Liver (tissue), 8 donors: ENCODE measurements at regions not wholly inside any gene's neighbourhood (a gene's known extent, or its start where the extent isn't known, plus 50 kb on each side); places are given as distances from the start of the nearest gene placed in this dataset.

Experiments
- DNase-seq: peaks from one replicate; pipeline ENCODE4 v3.0.0-alpha.2; 2017; ENCODE audit warnings: low spot score
- H3K27ac ChIP-seq, 2 donors: one replicate each; pipeline ENCODE4 v1.7.0; 2013; ENCODE audit warnings: inconsistent platforms in 2 of 2, low read length in 2 of 2, control low read depth in 1 of 2, low read depth in 1 of 2, mild to moderate bottlenecking in 1 of 2
- H3K27me3 ChIP-seq, 4 donors: one replicate each; pipeline versions ENCODE4 v1.6.1 to v1.7.0; 2013; ENCODE audit warnings: low read length in 3 of 4, inconsistent platforms in 1 of 4, mild to moderate bottlenecking in 1 of 4, moderate library complexity in 1 of 4; ENCODE audit not compliant: control insufficient read depth in 4 of 4, insufficient read depth in 4 of 4
- H3K36me3 ChIP-seq, 4 donors: one replicate each; pipeline versions ENCODE4 v1.6.1 to v1.7.0; 2013; ENCODE audit warnings: low read length in 3 of 4, mild to moderate bottlenecking in 3 of 4, low read depth in 1 of 4, moderate library complexity in 1 of 4; ENCODE audit not compliant: control insufficient read depth in 4 of 4, insufficient read depth in 3 of 4
- H3K4me1 ChIP-seq, 4 donors: one replicate each; pipeline versions ENCODE4 v1.6.1 to v1.7.0; 2013; ENCODE audit warnings: low read length in 3 of 4, mild to moderate bottlenecking in 3 of 4, moderate library complexity in 1 of 4; ENCODE audit not compliant: control insufficient read depth in 4 of 4, insufficient read depth in 4 of 4
- H3K4me3 ChIP-seq, 3 donors: one replicate each; pipeline versions ENCODE4 v1.6.1 to v1.7.0; 2013; ENCODE audit warnings: low read length in 3 of 3, control low read depth in 1 of 3, low read depth in 1 of 3, mild to moderate bottlenecking in 1 of 3
- H3K9ac ChIP-seq, 2 donors: one replicate each; pipeline ENCODE4 v1.7.0; 2013; ENCODE audit warnings: low read length in 2 of 2, mild to moderate bottlenecking in 2 of 2, moderate library complexity in 2 of 2, control low read depth in 1 of 2, low read depth in 1 of 2
- H3K9me3 ChIP-seq, 4 donors: one replicate each; pipeline versions ENCODE4 v1.6.1 to v1.7.0; 2013; ENCODE audit warnings: low read length in 3 of 4; ENCODE audit not compliant: control insufficient read depth in 4 of 4
- FOXA1 ChIP-seq: IDR thresholded peaks from 2 replicates; pipeline ENCODE4 v1.6.1; 2016; ENCODE audit warnings: antibody characterized with exemption
- GABPA ChIP-seq, 2 donors: IDR thresholded peaks in 1 of 2; conservative IDR thresholded peaks in 1 of 2; 2 replicates each; pipeline ENCODE4 v1.6.1; 2016; ENCODE audit warnings: antibody characterized with exemption in 2 of 2, mild to moderate bottlenecking in 1 of 2, moderate library complexity in 1 of 2
- HNF4G ChIP-seq: IDR thresholded peaks from 2 replicates; pipeline ENCODE4 v1.6.1; 2016; ENCODE audit warnings: antibody characterized with exemption
- JUND ChIP-seq, 2 donors: IDR thresholded peaks; 2 replicates each; pipeline ENCODE4 v1.6.1; 2016; ENCODE audit warnings: antibody characterized with exemption in 2 of 2
- NR2F2 ChIP-seq: IDR thresholded peaks from 2 replicates; pipeline ENCODE4 v1.6.1; 2016; ENCODE audit warnings: antibody characterized with exemption
- RXRA ChIP-seq, 2 donors: IDR thresholded peaks; 2 replicates each; pipeline ENCODE4 v1.6.1; 2017 to 2018; ENCODE audit warnings: antibody characterized with exemption in 2 of 2, mild to moderate bottlenecking in 1 of 2
- SP1 ChIP-seq: IDR thresholded peaks from 2 replicates; pipeline ENCODE4 v1.6.1; 2018; ENCODE audit warnings: antibody characterized with exemption, mild to moderate bottlenecking
- TAF1 ChIP-seq: conservative IDR thresholded peaks from 2 replicates; pipeline ENCODE4 v1.6.1; 2016; ENCODE audit warnings: antibody characterized with exemption, mild to moderate bottlenecking
- YY1 ChIP-seq: IDR thresholded peaks from 2 replicates; pipeline ENCODE4 v1.6.1; 2016; ENCODE audit warnings: antibody characterized with exemption, mild to moderate bottlenecking
- WGBS: extraction: QIAGEN DNeasy Blood & Tissue Kit; methylation state at CpG from one replicate; pipeline ENCODE4 v1.1.7; 2013; 5-methylcytosine and 5-hydroxymethylcytosine counted together
- TF ChIP-seq, protein P1 (sequence below): IDR thresholded peaks from 2 replicates; pipeline ENCODE4 v1.6.1; 2016; ENCODE audit warnings: antibody characterized with exemption
- TF ChIP-seq, protein P2 (sequence below): IDR thresholded peaks from 2 replicates; pipeline ENCODE4 v1.6.1; 2016; ENCODE audit warnings: antibody characterized with exemption
- TF ChIP-seq, protein P3 (sequence below): fragments of 150-350 bp; IDR thresholded peaks from 2 replicates; pipeline ENCODE4 v1.5.1; 2017; ENCODE audit warnings: improper control_type of control experiment, low read depth, low read length; ENCODE audit not compliant: missing input control
- TF ChIP-seq, protein P4 (sequence below): IDR thresholded peaks from 2 replicates; pipeline ENCODE4 v1.6.1; 2016; ENCODE audit warnings: antibody characterized with exemption, mild to moderate bottlenecking
- TF ChIP-seq, protein P5 (sequence below): IDR thresholded peaks from 2 replicates; pipeline ENCODE4 v1.6.1; 2016; ENCODE audit warnings: antibody characterized with exemption
- donor health status: healthy.
- donor health status: healthy.
- donor health status: healthy.
- donor health status: healthy.
- donor health status: healthy.

DNA sequence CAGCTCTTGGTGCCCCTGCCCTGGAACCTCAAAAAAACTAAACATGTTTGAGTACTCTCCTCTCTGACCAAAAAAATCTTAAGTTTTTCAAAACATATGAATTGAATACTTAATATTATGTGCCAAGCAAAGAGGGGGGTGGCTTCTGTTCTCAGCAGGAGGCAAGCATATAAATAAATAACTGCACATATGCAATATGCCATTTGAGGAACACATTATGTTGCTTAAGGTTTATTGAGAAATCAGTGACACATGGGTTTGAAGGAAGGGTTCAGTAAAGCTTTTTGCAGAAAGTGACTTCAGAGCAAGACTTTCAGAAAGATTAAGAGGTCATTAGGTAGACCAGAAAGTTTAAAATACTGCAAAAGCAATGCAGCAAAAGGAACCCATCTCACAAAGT lies 429.2 kb downstream of the TDRD15 start:
- Histone ChIP-seq H3K36me3 (no peaks in the 10 kb centered on the region), H3K4me1 (no peaks in the 10 kb centered on the region), H3K27me3 (peaks cover 0 to 3% (median 0%) of the 10 kb centered on the region in 4 donors), H3K4me3 (no peak overlapping the region), H3K27ac (no peak overlapping the region), H3K9ac (no peak overlapping the region), H3K9me3 (no peaks in the 10 kb centered on the region)
- no peak for DNase-seq
- no peak for TF ChIP-seq RXRA (IDR thresholded peaks at IDR 0.05)
- TF ChIP-seq, protein P1, sequence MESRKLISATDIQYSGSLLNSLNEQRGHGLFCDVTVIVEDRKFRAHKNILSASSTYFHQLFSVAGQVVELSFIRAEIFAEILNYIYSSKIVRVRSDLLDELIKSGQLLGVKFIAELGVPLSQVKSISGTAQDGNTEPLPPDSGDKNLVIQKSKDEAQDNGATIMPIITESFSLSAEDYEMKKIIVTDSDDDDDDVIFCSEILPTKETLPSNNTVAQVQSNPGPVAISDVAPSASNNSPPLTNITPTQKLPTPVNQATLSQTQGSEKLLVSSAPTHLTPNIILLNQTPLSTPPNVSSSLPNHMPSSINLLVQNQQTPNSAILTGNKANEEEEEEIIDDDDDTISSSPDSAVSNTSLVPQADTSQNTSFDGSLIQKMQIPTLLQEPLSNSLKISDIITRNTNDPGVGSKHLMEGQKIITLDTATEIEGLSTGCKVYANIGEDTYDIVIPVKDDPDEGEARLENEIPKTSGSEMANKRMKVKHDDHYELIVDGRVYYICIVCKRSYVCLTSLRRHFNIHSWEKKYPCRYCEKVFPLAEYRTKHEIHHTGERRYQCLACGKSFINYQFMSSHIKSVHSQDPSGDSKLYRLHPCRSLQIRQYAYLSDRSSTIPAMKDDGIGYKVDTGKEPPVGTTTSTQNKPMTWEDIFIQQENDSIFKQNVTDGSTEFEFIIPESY = no peak

DNA sequence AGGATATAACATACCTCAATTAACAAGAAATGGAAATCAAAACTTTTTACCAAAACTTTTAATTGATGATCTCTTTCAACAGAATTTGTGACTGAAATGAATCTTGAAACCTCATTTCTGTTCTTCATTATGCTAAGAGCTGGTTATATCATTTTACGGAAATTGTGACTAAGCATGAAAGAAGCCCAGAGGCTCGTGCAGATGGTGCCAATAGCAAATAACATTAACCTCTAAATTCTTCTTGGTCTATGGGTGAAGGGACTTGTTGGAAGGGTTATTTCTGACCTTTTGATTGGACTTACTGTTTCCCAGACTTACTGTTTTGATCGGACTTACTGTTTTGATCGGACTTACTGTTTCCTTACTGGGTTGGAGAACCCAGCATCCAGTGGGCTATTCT lies 435.6 kb downstream of the TDRD15 start:
- no peaks in the 10 kb centered on the region for H3K36me3 ChIP-seq
- H3K4me3 ChIP-seq = no peak overlapping the region
- DNase-seq = no peak
- no peaks in the 10 kb centered on the region for H3K9me3 ChIP-seq
- H3K27ac ChIP-seq = no peak overlapping the region
- TF ChIP-seq TAF1 (no peak), YY1 (no peak), NR2F2 (no peak), RXRA (IDR thresholded peaks at IDR 0.05) (no peak), HNF4G (no peak), JUND (IDR thresholded peaks at IDR 0.05) (no peak), SP1 (no peak), GABPA (IDR thresholded peaks at IDR 0.05 in 1 of 2, conservative IDR thresholded peaks at IDR 0.05 in 1 of 2) (no peak)
- TF ChIP-seq, protein P1 = no peak
- H3K9ac ChIP-seq = no peak overlapping the region
- peaks cover 0 to 3% (median 0%) of the 10 kb centered on the region in 4 donors for H3K27me3 ChIP-seq
- WGBS = 78% methylated on average over 4 of the region's 4 CpGs
- H3K4me1 ChIP-seq = no peaks in the 10 kb centered on the region

DNA sequence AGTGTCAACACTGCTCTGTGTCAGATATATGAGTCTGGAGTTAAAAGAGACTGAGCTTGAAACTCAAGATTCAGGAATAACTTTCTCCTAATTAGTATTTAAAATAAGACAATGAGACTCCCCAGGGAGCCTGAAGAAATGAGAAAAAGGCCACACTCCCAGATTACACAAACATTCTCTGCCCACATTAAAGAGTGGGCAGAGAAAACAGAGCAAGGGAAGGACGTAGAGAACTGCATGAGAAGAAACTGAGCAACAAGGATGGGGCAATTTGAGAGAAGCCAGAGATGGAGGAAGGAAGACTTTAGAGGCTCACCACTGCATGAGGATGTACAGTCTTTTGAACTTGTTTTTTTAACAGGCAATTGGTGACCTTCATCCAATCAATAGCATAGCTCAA lies 438.2 kb downstream of the TDRD15 start:
- no peak for TF ChIP-seq HNF4G
- TF ChIP-seq, protein P2, sequence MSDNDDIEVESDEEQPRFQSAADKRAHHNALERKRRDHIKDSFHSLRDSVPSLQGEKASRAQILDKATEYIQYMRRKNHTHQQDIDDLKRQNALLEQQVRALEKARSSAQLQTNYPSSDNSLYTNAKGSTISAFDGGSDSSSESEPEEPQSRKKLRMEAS = no peak
- TF ChIP-seq, protein P1 = no peak
- no peak for TF ChIP-seq NR2F2
- TF ChIP-seq, protein P3, sequence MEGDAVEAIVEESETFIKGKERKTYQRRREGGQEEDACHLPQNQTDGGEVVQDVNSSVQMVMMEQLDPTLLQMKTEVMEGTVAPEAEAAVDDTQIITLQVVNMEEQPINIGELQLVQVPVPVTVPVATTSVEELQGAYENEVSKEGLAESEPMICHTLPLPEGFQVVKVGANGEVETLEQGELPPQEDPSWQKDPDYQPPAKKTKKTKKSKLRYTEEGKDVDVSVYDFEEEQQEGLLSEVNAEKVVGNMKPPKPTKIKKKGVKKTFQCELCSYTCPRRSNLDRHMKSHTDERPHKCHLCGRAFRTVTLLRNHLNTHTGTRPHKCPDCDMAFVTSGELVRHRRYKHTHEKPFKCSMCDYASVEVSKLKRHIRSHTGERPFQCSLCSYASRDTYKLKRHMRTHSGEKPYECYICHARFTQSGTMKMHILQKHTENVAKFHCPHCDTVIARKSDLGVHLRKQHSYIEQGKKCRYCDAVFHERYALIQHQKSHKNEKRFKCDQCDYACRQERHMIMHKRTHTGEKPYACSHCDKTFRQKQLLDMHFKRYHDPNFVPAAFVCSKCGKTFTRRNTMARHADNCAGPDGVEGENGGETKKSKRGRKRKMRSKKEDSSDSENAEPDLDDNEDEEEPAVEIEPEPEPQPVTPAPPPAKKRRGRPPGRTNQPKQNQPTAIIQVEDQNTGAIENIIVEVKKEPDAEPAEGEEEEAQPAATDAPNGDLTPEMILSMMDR = no peak
- no peak for TF ChIP-seq SP1
- TF ChIP-seq, protein P4, sequence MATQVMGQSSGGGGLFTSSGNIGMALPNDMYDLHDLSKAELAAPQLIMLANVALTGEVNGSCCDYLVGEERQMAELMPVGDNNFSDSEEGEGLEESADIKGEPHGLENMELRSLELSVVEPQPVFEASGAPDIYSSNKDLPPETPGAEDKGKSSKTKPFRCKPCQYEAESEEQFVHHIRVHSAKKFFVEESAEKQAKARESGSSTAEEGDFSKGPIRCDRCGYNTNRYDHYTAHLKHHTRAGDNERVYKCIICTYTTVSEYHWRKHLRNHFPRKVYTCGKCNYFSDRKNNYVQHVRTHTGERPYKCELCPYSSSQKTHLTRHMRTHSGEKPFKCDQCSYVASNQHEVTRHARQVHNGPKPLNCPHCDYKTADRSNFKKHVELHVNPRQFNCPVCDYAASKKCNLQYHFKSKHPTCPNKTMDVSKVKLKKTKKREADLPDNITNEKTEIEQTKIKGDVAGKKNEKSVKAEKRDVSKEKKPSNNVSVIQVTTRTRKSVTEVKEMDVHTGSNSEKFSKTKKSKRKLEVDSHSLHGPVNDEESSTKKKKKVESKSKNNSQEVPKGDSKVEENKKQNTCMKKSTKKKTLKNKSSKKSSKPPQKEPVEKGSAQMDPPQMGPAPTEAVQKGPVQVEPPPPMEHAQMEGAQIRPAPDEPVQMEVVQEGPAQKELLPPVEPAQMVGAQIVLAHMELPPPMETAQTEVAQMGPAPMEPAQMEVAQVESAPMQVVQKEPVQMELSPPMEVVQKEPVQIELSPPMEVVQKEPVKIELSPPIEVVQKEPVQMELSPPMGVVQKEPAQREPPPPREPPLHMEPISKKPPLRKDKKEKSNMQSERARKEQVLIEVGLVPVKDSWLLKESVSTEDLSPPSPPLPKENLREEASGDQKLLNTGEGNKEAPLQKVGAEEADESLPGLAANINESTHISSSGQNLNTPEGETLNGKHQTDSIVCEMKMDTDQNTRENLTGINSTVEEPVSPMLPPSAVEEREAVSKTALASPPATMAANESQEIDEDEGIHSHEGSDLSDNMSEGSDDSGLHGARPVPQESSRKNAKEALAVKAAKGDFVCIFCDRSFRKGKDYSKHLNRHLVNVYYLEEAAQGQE = no peak
- TF ChIP-seq, protein P5, sequence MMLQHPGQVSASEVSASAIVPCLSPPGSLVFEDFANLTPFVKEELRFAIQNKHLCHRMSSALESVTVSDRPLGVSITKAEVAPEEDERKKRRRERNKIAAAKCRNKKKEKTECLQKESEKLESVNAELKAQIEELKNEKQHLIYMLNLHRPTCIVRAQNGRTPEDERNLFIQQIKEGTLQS = no peak
- no peak for TF ChIP-seq YY1
- no peak for TF ChIP-seq GABPA (IDR thresholded peaks at IDR 0.05 in 1 of 2, conservative IDR thresholded peaks at IDR 0.05 in 1 of 2)
- no peak for TF ChIP-seq FOXA1
- no peak for TF ChIP-seq JUND (IDR thresholded peaks at IDR 0.05)
- Histone ChIP-seq H3K27ac (no peak overlapping the region), H3K9ac (no peak overlapping the region), H3K4me3 (no peak overlapping the region), H3K4me1 (no peaks in the 10 kb centered on the region), H3K27me3 (no peaks in the 10 kb centered on the region), H3K9me3 (no peaks in the 10 kb centered on the region), H3K36me3 (no peaks in the 10 kb centered on the region)
- no peak for DNase-seq
- WGBS = 0% methylated on average over 1 of the region's 1 CpG
